ENCODE measurements at regions not wholly inside any gene's neighbourhood (a gene's known extent, or its start where the extent isn't known, plus 50 kb on each side); places are given as distances from the start of the nearest gene placed in this dataset.

GRCh38 chr2:38509947-38510326 lies 92.8 kb downstream of the HNRNPLL start:
- no peak for TF ChIP-seq CTCF (IDR thresholded peaks at IDR 0.05; ENCODE audit: low read length)
- TF ChIP-seq EZH2 (IDR thresholded peaks at IDR 0.05; ENCODE audit: borderline replicate concordance, low read length) = no peak

All from OCI-LY1 (cell line).